ENCODE measurements at regions not wholly inside any gene's neighbourhood (a gene's known extent, or its start where the extent isn't known, plus 50 kb on each side); places are given as distances from the start of the nearest gene placed in this dataset.

DNA sequence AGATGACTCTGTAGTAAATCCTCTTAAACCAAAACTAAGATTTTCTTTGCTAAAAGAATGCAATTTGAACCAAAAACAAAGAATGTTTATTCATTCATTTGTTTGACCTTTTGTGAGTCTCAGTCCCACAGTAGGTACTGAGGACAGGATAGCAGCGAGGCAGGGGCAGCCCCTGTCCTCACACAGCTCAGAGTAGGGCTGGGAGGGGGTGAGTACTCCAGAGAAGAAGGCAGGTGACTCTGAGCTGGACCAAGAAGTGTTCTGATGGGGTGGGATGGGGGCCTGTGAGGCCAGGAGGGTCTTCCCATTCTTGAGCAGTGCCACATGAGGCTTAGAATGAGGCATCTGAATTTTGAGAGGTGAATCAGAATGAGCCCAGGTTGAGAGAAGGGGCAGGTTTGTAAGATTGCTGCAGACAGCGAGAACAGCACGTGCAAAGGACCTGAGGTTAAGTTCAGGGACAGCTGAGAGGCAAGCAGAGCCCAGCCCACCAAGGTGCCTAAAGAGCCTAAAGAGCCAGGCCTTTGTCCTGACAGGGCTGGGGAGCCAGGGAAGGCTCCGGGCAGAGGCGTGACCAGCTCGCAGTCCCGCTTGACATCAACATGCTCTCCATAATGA lies 56.9 kb upstream of the CHST15 start:
- no peak for TF ChIP-seq POLR2AphosphoS5 (IDR thresholded peaks at IDR 0.05; ENCODE audit: low read depth)
- TF ChIP-seq, protein P1, sequence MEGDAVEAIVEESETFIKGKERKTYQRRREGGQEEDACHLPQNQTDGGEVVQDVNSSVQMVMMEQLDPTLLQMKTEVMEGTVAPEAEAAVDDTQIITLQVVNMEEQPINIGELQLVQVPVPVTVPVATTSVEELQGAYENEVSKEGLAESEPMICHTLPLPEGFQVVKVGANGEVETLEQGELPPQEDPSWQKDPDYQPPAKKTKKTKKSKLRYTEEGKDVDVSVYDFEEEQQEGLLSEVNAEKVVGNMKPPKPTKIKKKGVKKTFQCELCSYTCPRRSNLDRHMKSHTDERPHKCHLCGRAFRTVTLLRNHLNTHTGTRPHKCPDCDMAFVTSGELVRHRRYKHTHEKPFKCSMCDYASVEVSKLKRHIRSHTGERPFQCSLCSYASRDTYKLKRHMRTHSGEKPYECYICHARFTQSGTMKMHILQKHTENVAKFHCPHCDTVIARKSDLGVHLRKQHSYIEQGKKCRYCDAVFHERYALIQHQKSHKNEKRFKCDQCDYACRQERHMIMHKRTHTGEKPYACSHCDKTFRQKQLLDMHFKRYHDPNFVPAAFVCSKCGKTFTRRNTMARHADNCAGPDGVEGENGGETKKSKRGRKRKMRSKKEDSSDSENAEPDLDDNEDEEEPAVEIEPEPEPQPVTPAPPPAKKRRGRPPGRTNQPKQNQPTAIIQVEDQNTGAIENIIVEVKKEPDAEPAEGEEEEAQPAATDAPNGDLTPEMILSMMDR (conservative IDR thresholded peaks at IDR 0.05; ENCODE audit: low read depth in 2 of 2) = no peak
- TF ChIP-seq EZH2phosphoT487 (IDR thresholded peaks at IDR 0.05; ENCODE audit: unreplicated experiment) = no peak
- no peak for TF ChIP-seq EZH2 (IDR thresholded peaks at IDR 0.05; ENCODE audit: low read depth, unreplicated experiment)
- no peak for TF ChIP-seq JUNB (IDR thresholded peaks at IDR 0.05; ENCODE audit: unreplicated experiment)
- TF ChIP-seq, protein P2, sequence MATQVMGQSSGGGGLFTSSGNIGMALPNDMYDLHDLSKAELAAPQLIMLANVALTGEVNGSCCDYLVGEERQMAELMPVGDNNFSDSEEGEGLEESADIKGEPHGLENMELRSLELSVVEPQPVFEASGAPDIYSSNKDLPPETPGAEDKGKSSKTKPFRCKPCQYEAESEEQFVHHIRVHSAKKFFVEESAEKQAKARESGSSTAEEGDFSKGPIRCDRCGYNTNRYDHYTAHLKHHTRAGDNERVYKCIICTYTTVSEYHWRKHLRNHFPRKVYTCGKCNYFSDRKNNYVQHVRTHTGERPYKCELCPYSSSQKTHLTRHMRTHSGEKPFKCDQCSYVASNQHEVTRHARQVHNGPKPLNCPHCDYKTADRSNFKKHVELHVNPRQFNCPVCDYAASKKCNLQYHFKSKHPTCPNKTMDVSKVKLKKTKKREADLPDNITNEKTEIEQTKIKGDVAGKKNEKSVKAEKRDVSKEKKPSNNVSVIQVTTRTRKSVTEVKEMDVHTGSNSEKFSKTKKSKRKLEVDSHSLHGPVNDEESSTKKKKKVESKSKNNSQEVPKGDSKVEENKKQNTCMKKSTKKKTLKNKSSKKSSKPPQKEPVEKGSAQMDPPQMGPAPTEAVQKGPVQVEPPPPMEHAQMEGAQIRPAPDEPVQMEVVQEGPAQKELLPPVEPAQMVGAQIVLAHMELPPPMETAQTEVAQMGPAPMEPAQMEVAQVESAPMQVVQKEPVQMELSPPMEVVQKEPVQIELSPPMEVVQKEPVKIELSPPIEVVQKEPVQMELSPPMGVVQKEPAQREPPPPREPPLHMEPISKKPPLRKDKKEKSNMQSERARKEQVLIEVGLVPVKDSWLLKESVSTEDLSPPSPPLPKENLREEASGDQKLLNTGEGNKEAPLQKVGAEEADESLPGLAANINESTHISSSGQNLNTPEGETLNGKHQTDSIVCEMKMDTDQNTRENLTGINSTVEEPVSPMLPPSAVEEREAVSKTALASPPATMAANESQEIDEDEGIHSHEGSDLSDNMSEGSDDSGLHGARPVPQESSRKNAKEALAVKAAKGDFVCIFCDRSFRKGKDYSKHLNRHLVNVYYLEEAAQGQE (IDR thresholded peaks at IDR 0.05; ENCODE audit: unreplicated experiment) = no peak
